Stimulated activated CD8-positive, alpha-beta memory T cell treated with anti-CD3 and anti-CD28 coated beads, Interleukin-15, amount 100 ng/mL, for 1 hour (primary cell): ENCODE measurements at regions not wholly inside any gene's neighbourhood (a gene's known extent, or its start where the extent isn't known, plus 50 kb on each side); places are given as distances from the start of the nearest gene placed in this dataset.

Experiments used
- DNase-seq: peaks from one replicate; pipeline ENCODE4 v3.0.0-alpha.2; 2020; ENCODE audit warnings: low read depth

DNA sequence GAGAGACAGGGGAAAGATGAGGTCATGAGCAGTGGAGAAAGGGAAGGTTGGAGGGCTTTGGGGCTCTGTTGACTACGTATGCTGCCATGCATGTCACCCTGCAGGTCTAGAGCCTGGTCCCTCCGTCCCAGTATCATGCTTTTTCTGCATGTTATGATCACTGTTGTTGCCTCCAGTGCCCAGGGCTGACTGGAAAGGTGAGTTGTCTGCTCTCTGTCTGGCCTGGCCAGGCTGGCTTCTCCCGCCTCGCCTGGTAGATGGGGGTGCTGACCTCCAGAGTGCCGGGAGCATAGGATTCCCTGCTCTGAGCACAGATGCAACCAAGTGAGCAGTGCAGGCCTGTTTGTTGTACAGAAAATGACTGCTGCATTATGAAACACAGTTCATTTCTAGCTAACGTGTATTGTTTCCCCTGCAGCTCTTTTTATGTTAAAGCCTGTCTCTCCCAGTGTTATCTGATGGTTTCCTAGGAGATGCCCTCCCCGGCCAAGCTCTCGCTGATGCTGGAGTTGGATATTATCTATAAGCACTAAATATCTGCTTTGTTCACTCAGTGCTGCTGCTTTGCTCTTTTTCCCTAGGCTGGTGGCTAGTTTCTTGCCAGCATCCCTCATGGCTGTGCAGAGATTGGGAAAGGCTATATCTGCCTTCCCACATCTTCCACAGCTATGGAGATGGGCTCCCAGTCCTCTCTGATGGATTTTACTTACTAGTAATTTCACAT is 158.2 kb downstream of the TDRD15 start:
- no peak for DNase-seq

- DNase-seq, result no peak
These were observed 158.7 kb downstream of the TDRD15 start for GRCh38 chr2:21282515-21282898.

GRCh38 chr2:21288299-21288698 is 164.5 kb downstream of the TDRD15 start:
- no peak for DNase-seq

DNA sequence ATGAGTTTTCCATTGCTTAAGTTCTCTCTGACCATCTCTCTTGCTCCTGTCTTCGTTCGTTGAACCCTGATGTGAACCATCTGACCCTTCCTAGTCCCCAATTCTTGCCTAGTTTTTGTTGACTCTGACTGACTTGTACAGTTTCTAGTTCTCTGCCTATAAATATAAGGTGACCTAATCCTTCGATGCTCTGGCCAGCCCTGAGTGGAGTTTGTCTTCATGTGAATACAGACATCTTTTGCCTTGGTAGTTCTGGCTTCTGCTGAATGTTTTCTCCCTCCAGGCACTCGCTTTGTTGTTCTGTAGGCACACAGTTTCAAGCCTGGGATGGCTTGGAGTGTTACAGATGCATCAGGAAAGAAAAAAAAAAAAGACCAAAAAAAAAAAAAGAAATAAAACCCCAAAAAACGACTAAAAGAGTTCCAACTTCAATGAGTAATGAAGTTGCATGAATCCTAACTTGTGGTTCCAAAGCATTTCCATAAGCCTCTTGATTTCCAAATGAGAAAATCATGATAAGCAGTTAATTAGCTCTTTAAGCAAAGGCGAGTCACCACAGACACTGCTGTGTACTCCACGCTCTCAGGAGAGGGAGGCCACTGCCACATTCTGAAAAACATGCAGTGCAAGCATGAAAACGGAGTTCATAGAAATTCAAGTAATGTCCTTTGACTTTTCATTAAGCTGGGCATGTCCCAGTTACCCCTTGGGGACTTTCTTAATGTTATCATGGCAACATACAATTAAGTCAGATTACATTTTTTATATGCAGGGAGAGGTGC is 165.2 kb downstream of the TDRD15 start:
- no peak for DNase-seq

- no peak for DNase-seq
These were observed 165.8 kb downstream of the TDRD15 start for GRCh38 chr2:21289551-21289950.

DNA sequence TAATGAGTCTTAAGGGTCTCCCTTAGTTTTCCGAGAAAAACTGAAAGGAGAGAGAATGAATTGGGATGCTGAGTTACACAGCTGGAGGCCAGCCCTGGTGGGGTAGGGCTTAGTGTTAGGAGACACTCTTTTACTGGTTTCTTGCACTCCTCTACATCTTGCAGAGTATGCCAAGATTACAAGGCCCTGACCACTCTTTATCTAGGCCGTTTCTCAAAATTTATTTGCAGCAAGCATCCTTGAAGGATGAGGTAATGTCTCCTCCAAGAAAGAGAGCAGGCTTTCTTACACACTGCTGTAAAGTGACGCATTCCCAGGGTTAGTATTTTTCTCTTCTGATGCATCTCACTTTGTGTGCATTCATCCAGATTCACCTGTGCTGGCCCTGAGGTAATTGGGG is 166.2 kb downstream of the TDRD15 start:
- DNase-seq, result no peak

DNA sequence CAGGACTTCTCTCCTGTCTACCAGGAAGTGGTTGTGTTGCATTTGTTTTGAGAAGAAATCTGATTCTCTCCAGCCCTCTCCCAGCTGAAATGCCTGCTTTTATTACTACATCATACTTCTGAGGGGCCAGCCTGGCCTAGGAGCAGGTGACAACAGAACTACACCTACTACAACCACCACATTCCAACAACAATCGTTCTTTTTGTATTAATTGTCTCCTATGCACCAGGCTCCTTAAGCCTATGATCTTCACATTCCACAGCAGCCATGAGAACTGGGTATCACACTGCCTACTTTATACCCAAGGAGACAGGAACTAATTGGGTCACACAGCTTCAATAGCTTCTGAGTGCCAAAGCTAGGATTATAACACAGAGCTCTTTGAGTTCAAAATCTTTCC is 167.7 kb downstream of the TDRD15 start:
- no peak for DNase-seq

DNA sequence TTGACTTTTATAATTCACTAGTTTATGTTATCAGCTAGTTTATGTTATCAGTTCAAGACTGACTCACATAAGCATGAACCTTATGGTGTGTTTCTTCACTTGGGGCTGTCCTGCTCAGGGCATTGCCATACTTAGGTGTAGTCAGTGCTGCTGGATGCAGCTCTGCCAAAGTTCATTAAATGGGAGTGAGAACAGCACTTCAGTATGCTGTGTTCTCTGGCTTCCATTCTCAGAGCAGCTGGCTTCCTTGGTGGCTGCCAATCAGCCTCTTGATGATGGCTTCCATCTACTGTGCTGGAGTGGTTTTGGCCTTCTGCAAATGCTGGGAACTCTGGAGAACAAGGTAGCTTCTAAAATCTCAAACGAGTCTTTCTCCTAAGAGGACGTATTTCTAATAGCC is 170.7 kb downstream of the TDRD15 start:
- no peak for DNase-seq

DNA sequence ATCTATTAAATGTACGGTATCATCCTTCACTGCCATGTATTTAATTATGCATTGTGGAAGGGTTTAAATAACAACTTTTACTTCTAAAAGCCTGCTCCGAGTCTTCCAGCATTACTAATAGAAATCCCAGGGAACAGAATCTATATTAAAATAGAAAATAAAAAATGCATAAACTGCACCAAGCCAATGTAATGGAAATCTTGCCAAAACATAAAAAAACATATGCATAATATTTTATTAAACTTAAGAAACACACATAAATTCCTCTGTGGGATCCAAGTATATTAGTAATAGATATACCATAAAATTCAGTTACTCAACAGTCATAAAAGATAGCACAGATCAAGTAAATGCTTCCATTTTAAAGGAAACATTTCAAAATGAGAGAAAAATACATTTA is 175.6 kb downstream of the TDRD15 start:
- no peak for DNase-seq

DNA sequence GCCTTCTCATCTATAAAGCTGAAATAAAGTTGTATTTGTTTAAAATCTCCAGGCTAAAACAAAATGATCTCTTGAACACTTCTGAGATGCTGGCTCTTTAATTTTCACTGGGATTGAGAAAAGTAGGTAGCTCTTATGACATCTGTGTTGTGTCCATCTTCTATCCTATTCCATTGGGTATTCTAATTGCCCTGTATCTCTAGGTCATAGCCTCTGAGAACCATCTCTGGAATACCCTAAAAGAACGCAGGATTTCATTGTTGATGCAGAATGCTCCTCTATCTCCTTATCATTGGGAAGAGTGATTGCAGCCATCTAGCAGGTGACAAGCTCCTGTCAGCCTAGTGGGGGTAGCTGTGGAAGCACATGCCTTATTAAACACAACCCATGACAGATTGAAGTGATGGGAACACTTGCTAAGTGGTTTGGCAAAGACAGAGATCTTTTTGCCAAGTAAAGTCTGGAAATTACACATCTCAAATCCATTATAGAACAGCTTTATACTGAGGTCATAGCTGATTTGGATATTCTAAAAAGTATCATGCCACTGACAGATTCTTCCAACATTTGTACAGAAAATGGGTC is 178.2 kb downstream of the TDRD15 start:
- DNase-seq, result no peak

DNA sequence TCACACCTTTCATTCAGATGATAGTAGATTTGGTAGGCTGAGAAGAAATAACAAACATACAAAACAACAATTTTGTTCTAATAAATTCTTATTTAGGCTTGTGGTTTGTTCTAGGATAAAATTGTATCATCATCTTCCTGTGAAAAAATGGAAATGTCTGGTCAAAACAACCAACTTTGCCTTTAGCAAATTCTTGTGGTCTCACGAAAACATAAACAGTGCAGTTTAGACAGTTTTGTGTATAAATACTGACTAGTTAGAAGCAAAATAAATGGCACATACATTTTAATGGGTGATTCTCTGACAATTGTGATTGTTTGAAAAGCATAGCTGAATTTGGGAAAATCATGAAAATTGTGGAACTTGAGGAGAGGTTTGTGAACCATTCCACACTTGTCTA is 180.1 kb downstream of the TDRD15 start:
- no peak for DNase-seq

DNA sequence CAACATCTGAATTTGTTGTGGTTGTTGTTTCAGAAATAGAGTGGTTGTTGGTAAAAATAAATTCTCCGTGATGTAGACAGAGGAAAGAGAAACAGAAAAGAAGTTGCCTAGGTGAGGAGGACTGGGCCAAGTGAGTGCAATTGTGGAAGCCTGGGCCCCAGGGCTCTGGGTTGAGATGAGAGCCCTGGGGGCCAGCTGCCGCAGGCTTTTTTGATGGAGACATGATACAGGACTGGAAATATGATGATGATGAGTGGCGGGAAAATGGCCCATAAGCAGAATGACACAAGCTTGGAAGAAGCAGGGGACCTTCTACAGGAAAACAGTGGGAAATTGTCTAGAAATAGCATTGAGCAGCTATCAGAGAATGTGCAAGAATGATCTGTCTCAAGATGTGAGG is 181.8 kb downstream of the TDRD15 start:
- DNase-seq, result no peak

GRCh38 chr2:21306235-21306634 is 182.5 kb downstream of the TDRD15 start:
- no peak for DNase-seq

GRCh38 chr2:21307037-21307436 is 183.3 kb downstream of the TDRD15 start:
- DNase-seq, result no peak

DNA sequence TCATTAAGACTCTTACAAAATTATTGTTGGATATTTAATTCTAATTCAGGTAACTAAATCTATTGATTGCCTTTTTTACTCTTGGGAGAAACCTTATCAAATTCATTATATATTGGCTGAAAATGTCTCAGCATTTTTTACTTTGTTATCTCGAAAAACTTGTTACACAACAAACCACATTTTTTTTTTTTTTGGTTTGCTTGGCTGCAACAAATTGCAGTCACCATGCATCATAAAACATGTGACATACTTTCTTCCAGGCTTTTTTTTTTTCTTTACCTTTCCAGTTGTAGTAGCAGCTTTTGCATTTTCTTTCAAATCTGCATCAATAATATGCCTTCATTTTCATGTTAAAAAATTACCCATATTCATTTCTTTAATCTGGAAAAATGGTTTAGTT is 186.7 kb downstream of the TDRD15 start:
- DNase-seq, result no peak

- no peak for DNase-seq
These were observed 190.6 kb downstream of the TDRD15 start for GRCh38 chr2:21314322-21314835.

GRCh38 chr2:21317131-21317530 is 193.4 kb downstream of the TDRD15 start:
- DNase-seq, result no peak

DNA sequence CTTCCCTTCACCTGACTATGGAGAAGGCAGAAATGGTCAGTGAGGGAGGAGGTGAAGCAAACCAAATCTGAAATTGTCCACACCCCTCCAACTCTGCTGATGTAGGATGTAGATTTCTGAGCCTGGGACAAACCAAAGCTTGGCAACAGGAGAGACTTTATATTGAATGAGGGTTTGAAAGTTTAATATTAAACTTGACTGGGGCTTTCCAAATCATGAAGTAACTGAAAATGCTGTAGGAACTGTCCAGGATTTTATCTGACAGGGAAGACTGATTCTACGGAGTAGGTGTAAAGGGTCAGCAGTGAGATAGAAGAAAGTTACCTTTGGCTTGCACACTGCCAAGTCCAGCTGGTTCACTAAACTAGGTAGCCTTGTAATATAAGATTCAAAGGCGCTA is 194.5 kb downstream of the TDRD15 start:
- DNase-seq, result no peak

DNA sequence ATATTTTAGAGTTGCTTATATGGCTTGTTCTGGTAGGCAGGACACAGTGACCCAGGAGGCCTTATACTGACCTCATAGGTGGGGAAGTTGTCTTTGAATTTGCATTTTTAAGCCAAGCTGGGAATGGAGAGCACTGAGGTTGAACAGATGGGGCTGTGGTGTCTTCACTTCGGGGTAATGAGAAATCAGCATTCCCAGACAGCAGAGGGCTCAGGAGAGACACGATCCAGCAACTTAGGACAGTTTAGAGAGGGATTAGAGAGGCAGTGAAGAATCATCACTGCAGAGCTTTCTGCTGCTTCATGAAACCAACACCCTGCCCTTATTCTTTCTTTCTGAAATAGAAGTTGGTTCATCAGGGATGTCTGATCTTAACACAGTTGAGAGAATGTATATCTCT is 202.4 kb downstream of the TDRD15 start:
- no peak for DNase-seq

DNA sequence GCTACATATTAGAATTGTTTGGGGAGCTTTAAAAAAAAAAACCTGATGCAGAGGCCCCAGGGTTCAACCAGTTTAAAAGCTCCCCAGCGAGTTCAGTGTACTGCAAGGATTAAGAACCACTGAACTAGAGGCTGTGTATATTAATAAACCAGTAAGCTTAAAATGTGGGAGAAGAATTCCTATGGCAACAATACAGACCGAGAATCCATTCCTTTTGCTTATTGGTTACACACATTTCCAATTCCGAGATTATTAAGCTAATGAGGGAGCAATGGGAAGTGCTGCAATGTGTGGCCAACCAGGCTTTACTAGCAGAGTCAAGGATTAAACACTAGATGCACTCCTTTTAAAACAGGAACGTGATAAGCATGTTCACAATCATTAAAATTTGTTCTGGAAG is 204.4 kb downstream of the TDRD15 start:
- no peak for DNase-seq

- no peak for DNase-seq
These were observed 207.1 kb downstream of the TDRD15 start for GRCh38 chr2:21330786-21331391.

DNA sequence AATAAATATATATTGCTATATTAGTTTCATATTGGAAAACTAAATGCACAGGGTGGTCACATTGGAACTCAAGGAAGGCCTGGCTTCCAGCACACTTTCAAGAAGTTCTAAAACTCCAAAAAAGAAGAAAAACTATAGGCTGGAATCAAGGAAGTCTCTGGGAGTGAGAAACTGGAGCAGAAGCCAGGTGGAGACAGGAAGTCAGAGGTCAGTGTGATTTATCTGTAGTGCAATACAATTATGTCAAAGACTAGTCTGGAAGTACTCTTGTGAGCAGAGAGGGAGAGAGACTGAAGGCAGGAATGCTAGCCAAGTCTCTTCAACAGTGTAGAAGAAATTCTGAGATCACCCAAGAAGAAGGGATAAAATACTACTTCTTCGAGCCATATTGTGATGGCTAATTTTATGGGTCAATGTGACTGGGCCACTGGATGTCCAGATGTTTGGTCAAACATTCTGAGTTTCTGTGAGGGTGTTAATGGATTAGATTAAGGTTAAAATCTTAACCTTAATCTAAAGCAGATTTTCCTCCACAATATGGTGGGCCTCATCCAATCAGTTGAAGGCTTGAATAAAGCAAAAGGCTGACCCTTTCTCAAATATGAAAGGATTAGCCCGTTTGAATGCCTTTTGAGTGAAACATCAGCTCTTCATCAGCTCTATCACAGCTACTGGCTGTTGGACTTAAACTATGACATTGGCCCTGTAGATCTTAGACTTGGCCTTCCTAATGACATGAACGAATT is 208.0 kb downstream of the TDRD15 start:
- no peak for DNase-seq
